Smooth muscle cell (in vitro differentiated cells): ENCODE measurements at regions not wholly inside any gene's neighbourhood (a gene's known extent, or its start where the extent isn't known, plus 50 kb on each side); places are given as distances from the start of the nearest gene placed in this dataset.

Source experiments
- DNase-seq: peaks from one replicate; lab custom pipeline; 2025; ENCODE audit not compliant: unreplicated experiment; lab: John Stamatoyannopoulos, UW
- H2AFZ ChIP-seq: fragments of 200-600 bp; sonication (generic); 2 replicates; pipeline ENCODE4 v1.6.0; 2016; ENCODE audit warnings: antibody characterized with exemption, low read depth, mild to moderate bottlenecking
- H3F3A ChIP-seq: fragments of 200-600 bp; sonication (generic); 2 replicates; pipeline ENCODE4 v1.6.0; 2017; ENCODE audit warnings: antibody characterized with exemption, low read depth
- H3K27ac ChIP-seq: fragments of 200-600 bp; sonication (generic); 2 replicates; pipeline ENCODE4 v1.5.1; 2016; ENCODE audit warnings: low read depth, mild to moderate bottlenecking
- H3K27me3 ChIP-seq: fragments of 200-600 bp; sonication (generic); 2 replicates; pipeline ENCODE4 v1.6.1; 2016; ENCODE audit warnings: low read depth, mild to moderate bottlenecking
- H3K36me3 ChIP-seq: fragments of 200-600 bp; sonication (generic); 2 replicates; pipeline ENCODE4 v1.5.1; 2016; ENCODE audit warnings: low read depth
- H3K4me1 ChIP-seq: fragments of 200-600 bp; sonication (generic); 2 replicates; pipeline ENCODE4 v1.5.1; 2016; ENCODE audit warnings: low read depth
- H3K4me2 ChIP-seq: fragments of 200-600 bp; sonication (generic); 2 replicates; pipeline ENCODE4 v1.6.0; 2016; ENCODE audit warnings: mild to moderate bottlenecking
- H3K4me3 ChIP-seq: fragments of 200-600 bp; sonication (generic); 2 replicates; pipeline ENCODE4 v1.5.1; 2016; ENCODE audit warnings: mild to moderate bottlenecking
- H3K79me2 ChIP-seq: fragments of 200-600 bp; sonication (generic); 2 replicates; pipeline ENCODE4 v1.6.0; 2016; ENCODE audit warnings: low read depth, mild to moderate bottlenecking
- H3K9ac ChIP-seq: fragments of 200-600 bp; sonication (generic); 2 replicates; pipeline ENCODE4 v1.6.0; 2016; ENCODE audit warnings: low read depth
- H3K9me3 ChIP-seq: fragments of 200-600 bp; sonication (generic); replicated peaks from 2 replicates; pipeline ENCODE4 v1.5.1; 2016; ENCODE audit warnings: low read depth
- H4K20me1 ChIP-seq: fragments of 200-600 bp; sonication (generic); 2 replicates; pipeline ENCODE4 v1.6.0; 2016; ENCODE audit warnings: low read depth
- WGBS: methylation state at CpG from one replicate; pipeline ENCODE4 v1.1.7; 2016; ENCODE audit warnings: low lambda C conversion rate; 5-methylcytosine and 5-hydroxymethylcytosine counted together
- TF ChIP-seq, protein P1 (sequence below): fragments of 200-600 bp; sonication (generic); IDR thresholded peaks from 2 replicates; pipeline ENCODE4 v1.5.1; 2017; ENCODE audit warnings: borderline replicate concordance, mild to moderate bottlenecking, antibody characterized with exemption; ENCODE audit not compliant: insufficient read depth, poor library complexity, severe bottlenecking

GRCh38 chr14:100387450-100387849, 64.3 kb downstream of the SLC25A47 start:
- Histone ChIP-seq H2AFZ (no peak overlapping the region), H3K79me2 (peaks cover 13% of the 10 kb centered on the region), H3K9me3 (no peaks in the 10 kb centered on the region), H3K36me3 (no peaks in the 10 kb centered on the region), H3K9ac (no peak overlapping the region), H3K4me3 (no peak overlapping the region), H3F3A (peaks cover 29% of the 10 kb centered on the region), H3K27ac (peak overlapping the region; percentile 87), H4K20me1 (peaks cover 4% of the 10 kb centered on the region), H3K4me1 (peaks cover 34% of the 10 kb centered on the region), H3K27me3 (no peaks in the 10 kb centered on the region), H3K4me2 (no peak overlapping the region)
- no peak for DNase-seq
- over 99% methylated on average over 6 of the region's 6 CpGs for WGBS
- TF ChIP-seq, protein P1, sequence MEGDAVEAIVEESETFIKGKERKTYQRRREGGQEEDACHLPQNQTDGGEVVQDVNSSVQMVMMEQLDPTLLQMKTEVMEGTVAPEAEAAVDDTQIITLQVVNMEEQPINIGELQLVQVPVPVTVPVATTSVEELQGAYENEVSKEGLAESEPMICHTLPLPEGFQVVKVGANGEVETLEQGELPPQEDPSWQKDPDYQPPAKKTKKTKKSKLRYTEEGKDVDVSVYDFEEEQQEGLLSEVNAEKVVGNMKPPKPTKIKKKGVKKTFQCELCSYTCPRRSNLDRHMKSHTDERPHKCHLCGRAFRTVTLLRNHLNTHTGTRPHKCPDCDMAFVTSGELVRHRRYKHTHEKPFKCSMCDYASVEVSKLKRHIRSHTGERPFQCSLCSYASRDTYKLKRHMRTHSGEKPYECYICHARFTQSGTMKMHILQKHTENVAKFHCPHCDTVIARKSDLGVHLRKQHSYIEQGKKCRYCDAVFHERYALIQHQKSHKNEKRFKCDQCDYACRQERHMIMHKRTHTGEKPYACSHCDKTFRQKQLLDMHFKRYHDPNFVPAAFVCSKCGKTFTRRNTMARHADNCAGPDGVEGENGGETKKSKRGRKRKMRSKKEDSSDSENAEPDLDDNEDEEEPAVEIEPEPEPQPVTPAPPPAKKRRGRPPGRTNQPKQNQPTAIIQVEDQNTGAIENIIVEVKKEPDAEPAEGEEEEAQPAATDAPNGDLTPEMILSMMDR = no peak

- TF ChIP-seq, protein P1 = no peak
- Histone ChIP-seq H3K79me2 (peaks cover 13% of the 10 kb centered on the region), H3K4me1 (peaks cover 42% of the 10 kb centered on the region), H3K36me3 (no peaks in the 10 kb centered on the region), H3F3A (peaks cover 38% of the 10 kb centered on the region), H2AFZ (peak overlapping the region; percentile 33), H4K20me1 (peaks cover 1% of the 10 kb centered on the region), H3K4me3 (no peak overlapping the region), H3K27ac (peak overlapping the region; percentile 87), H3K27me3 (no peaks in the 10 kb centered on the region), H3K9me3 (no peaks in the 10 kb centered on the region), H3K9ac (no peak overlapping the region), H3K4me2 (peak overlapping the region; percentile 76)
- DNase-seq = no peak
- 66% methylated on average over 18 of the region's 18 CpGs for WGBS
Measured at GRCh38 chr14:100388103-100389054, 65.2 kb downstream of the SLC25A47 start.

DNA sequence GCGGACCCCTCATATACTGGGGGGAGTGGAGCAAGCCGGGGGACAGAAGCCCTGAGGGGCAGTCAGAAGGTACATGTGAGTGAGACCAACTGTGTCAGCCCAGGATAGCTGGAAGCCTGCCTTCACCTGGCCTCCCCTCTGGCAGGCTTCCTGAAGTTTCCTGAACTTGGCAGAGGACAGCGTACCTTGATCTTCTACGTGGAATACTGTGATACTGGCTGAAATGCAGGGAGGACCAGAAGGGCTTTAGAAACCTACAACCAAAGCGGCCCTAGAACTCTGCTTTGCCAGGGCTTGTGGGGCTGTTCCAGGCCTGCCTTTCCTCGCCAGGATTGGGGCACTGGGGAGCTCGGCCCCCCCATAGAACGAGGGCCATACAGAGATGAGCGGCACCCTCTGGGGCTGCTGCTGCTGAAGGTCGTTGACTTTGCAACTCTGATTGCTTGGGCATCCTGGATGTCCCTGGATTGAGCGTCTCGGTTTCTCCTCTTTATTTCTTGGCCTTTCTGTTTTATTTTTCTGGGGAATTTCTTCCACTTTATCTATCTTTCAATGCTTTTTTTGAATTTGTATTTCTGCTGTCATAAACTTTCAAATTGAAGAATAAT, 66.5 kb downstream of the SLC25A47 start:
- Histone ChIP-seq H3K4me2 (peak overlapping the region; percentile 76), H3K27ac (peak overlapping the region; percentile 87), H3K9ac (no peak overlapping the region), H3K27me3 (no peaks in the 10 kb centered on the region), H3K79me2 (peaks cover 7% of the 10 kb centered on the region), H3K36me3 (no peaks in the 10 kb centered on the region), H3K4me1 (peaks cover 50% of the 10 kb centered on the region), H3F3A (peaks cover 38% of the 10 kb centered on the region), H3K9me3 (no peaks in the 10 kb centered on the region), H2AFZ (no peak overlapping the region), H3K4me3 (no peak overlapping the region), H4K20me1 (no peaks in the 10 kb centered on the region)
- TF ChIP-seq, protein P1 = no peak
- WGBS = 88% methylated on average over 12 of the region's 12 CpGs
- DNase-seq = no peak
